GM21529 (cell line): ENCODE measurements at regions not wholly inside any gene's neighbourhood (a gene's known extent, or its start where the extent isn't known, plus 50 kb on each side); places are given as distances from the start of the nearest gene placed in this dataset.

Experiments used
- ATAC-seq: cut with Tn5 transposase; IDR thresholded peaks from one replicate; pipeline ENCODE4 v1.9.1; 2021; ENCODE audit not compliant: unreplicated experiment

DNA sequence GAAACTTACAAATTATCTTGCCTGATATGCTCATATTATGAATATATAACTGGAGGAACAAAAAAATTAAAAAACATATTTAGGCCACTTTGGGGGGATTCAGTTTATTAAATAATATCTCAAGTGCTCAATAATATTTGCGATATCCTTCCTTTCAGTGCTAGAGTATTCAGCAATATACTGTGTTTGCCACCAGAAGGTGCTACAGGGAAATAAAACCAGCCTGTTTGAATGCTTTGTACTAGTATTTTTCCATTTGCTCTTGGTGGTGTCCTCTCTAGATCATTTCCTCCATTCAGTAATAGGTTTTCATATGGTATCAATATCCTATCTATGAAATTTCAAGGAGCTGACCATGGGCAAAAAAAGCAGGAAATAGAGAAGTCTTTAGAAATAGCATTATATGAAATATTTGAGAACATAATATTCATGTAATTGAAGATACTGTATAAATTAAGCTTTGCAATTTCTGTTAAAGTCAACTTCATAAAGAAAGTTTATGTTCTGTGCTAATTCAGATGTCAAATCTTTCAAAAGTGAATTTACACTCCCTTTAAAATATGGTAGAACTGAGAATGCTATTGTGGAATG lies 106.2 kb upstream of the NAV3 start:
- ATAC-seq, result peak; percentile 80

DNA sequence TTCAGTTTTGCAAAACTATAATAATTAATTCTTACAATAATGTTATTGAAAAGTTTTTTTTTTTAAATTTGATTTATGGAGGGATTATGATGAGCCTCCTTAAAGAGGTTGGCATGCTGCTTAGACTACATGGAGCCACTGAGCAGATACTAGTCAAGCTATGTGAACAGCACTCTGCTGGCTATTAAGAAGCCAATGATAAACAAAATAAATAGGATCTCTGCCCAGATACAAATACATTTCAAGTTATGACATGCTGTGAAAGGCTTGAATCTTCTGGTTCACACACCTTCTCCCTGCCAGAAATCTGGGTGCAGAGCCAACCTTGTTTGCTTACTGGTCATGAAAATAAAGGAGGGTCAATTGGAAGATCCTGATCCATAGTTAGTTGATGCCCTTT lies 107.4 kb upstream of the NAV3 start:
- ATAC-seq, result no peak

DNA sequence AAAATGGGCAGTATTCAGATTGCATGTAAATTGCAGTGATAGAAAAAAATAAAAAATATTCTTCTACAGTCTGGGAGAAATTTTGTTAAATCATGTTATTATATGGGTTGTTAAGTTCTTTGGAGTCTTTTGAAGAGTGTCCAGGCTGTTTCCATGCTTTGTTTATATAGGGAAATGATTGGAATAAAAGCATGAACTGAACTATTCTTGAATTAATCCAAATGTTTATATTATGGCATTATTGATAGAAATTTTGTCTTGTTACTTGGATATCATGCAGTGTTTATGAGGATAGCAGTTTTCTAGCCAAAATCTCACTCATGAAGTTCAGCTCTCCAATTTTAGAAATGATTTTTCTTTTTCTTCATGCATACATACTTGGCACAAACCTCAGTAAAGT lies 108.2 kb upstream of the NAV3 start:
- no peak for ATAC-seq

DNA sequence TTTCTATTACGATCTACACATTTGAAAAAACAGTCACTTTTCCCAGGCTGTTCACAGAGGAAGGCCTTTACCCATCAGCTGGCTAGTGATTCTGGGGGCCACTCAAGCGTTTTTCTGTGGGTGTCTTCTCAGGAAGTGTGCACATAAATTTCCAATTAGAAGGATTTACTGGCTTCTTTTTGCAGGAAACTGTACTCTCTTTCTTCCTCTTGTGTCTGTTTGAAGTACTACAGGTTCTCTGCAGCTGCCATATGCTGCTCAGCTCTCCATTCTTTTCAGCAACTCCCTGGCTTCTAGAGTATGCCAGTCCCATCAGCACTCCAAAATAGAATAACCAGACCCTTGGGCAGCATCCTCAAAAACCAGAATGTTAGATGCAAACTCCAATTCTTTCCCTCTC lies 110.4 kb upstream of the NAV3 start:
- no peak for ATAC-seq

DNA sequence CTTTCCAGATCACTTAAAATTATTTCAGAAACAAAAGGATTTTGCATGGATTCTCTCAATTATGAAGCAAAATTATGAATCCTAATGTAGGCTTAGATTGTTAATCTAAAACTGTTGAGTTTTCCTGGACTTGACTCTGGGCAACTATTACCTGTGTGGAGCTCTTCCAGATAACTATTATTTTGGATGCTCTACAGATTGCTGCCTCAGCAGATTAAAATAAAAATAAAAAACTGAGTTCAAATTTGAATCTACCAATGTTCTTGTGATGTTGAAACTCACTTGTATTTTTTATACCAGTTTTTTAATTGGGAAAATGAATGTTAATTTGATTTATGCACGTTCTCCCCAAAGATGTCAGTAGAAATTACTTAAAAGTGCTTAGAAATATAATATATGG lies 120.5 kb upstream of the NAV3 start:
- no peak for ATAC-seq

DNA sequence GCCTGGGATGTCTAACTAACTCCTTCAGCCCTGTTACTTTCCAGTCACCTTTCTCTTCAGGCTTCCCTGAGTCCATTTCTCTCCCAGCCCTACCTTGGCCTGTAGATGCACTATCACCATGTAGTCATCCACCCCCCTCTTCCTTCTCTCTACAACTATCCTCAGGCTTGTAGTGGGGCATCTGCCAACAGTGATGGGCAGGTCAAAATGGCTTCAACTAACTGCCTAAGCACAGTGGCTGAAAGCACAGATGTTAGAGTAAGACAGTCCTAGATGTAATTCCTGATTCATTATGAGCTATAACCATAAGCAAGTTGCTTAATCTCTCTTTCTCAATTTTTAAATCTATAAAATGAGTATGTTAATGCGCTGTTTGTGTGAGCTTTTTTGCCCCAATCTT lies 133.6 kb upstream of the NAV3 start:
- ATAC-seq, result no peak

DNA sequence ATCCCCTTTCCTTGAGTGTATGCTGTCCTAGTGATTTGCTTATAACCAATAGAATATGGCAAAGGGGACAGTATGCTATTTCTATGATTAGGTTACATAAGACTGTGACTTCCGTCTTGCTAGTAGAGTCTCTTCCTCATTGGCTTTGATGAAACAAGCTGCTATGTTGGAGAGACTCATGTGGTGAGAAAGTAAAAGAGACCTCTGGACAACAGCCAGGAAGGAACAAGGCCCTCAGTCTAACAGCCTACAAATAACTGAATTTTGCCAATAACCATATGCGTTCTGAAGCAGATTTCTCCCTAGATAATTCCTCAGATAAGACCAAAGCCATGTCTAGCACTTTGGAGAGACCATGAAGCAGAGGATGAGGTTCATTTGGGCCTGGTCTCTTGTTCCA lies 134.5 kb upstream of the NAV3 start:
- no peak for ATAC-seq

DNA sequence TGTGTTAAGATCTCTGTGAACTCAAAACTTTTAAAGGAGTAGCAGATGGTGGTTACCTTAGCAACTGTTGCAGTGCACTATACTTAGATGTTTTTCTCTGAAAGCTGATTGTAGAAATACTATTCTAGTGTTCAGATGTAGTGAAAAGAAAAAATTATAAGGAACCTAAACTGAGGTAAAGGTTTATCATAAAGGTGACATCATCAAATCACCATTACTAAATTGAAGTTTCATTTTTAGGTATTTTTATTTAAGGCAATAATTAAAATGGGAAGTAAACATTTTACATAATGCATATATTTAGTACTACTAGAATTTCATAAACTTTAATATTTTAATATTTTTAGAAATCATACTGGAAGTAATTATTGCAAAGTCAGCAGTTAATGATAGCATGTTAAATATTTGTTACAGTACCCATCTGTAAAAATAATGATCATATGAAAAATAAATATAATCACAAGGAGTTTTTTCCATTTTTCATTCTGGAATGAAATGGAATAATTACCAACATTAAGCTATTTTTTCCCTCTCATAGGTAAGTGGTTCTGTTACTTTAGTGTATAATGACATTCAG lies 141.1 kb upstream of the NAV3 start:
- no peak for ATAC-seq

DNA sequence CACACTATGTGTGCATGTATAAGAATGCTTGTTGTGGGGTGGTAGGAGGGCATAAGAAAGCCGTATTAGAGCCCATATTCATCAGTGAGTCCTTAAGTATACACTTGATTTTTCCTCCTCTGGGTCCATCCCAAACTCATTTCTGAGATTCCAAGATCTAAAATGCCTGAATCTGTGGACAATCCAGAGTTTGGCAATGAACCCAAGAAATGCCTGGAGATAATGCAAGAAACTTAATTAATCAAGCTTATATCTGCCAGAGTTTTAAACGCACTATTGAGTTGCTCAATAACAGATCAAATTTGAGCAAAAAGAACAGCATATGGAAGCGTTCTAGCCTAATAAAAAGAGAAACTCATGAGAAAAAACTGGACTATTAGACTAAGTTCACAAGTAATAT lies 143.4 kb upstream of the NAV3 start:
- no peak for ATAC-seq

DNA sequence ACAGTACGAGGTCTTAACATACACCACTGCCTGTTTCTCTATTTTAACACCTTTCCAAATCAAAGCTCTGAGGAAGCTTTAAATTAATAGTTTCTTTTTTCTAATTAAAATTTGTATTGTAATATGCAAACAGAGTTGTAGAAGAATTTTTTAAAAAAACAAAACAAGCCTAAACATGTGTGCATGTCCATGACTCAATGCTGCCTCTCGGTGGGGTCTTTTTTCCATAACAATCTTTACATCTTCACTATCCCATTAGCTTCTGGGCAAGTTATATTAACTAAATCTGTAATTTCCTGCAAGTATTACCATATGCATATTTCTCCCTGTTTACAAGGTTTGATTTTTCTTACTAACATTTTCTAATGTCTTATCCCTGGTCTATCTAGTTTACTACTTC lies 143.9 kb upstream of the NAV3 start:
- no peak for ATAC-seq

DNA sequence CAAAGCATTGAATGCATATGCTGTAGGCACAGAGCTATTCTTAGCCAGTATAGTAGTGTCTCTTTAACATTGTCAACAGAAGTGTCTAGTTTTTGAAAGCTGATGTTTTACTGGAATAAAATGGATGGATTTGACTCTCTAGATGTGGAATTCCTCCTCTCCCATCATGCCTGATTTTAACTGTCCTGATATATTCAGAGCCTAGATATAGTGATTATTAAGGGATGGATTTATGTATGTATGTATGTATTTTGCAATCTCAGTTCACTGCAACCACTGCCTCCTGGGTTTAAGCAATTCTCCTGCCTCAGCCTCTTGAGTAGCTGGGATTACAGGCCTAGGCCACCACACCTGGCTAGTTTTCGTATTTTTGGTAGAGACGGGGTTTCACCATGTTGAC lies 144.8 kb upstream of the NAV3 start:
- ATAC-seq, result no peak

DNA sequence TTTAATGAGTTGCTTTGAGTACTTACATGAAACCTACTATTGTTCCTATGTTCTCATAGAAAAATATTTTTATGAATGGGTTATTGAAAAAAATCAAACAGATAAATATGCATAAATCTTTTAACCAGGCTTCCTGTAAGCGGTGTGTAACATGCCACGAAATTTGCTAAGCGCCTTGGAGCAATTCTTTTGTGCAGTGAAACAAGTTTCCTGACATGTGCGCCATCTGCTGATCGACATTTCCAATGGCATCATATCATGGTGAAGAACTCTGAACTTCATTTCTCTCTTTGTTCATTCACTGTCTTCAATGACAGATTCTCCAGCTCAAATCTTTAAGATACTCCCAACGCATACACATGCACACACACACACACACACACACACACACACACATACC lies 145.6 kb upstream of the NAV3 start:
- ATAC-seq, result peak; percentile 73

DNA sequence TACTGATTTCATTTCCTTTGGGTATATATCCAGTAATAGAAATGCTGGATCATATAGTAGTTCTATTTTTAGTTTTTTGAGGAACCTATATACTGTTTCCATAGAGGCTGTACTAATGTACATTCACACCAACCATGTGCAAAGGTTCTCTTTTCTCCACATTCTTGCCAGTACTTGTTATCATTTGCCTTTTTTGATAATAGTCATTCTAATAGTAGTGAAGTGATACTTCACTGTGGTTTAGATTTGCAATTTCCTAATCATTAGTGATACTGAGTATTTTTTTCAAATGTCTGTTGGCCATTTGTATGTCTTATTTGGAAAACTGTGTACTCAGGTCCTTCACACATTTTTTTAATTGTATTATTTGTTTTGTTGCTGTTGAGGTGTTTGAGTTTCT lies 148.2 kb upstream of the NAV3 start:
- no peak for ATAC-seq

DNA sequence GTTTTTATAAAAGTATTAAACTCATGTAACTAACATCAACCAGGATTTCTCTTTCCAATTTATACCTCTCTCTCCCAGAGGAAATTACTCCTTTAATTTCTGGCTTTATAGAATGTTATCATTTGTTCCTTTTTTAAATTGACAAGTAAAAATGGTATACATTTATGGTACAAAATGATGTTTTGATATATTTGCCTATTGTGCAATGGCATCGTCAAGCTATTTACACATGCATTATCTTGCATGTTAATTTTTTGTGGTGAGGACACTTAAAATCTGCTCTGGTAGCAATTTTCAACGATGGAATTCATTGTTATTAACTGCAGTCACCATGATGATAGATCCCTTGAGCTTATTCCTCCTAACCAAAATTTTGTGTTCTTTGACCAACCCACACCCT lies 149.0 kb upstream of the NAV3 start:
- no peak for ATAC-seq

DNA sequence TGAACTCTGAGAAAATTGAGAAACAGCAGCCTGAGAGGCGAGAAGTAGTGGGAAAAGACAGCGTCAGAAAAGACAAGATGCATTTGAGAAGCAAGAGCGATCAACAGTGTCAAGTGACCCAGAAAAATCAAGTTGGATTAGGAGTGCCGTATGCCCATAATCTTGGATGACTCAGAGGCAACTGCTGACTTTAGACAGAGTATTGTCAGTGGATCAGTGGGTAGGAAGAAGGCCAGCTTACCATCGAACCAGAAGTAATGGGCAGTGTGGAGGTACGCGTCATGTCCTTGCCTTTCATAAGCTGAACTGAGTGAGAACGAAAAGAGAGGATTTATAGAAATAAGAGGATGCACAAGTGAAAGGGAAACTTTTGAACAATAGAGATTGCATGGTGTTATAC lies 151.0 kb upstream of the NAV3 start:
- no peak for ATAC-seq

DNA sequence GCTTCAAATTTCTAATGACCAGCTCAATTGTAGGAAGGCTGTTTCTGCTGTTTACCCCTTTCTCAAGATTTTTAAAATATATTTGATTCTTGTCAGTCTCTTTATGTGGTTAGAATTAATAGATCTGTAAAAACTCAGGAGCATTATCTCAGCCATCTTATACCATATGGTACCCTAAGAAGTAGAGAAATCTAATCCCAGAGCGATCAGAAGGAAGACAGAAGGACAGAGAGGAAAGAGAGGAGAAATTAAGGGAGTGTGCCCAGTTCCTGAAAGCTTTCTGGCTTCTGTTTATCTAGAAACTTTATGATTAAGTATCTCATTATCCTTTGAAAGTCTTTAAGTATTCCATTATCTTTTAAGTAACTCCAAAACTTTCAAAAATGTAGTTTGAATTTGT lies 152.1 kb upstream of the NAV3 start:
- no peak for ATAC-seq

DNA sequence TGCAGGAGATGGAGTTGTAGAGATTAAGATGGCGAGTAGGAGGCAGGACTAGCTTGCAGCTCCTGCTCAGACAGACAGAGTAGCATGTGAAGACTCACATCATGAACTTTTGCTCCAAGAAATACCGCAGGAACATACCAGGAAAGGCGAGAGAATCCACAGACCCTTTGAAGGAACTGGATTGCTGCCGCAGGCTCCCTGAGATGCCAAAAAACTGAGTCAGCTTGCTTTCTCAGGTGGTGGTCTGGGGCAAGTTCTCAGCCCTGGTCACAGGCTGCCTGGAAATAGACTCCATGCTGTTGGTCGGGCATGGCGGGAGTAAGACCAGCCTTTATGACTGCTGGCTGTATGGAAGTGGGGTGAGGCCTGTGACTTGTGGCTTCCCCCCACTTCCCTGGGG lies 163.6 kb upstream of the NAV3 start:
- no peak for ATAC-seq

DNA sequence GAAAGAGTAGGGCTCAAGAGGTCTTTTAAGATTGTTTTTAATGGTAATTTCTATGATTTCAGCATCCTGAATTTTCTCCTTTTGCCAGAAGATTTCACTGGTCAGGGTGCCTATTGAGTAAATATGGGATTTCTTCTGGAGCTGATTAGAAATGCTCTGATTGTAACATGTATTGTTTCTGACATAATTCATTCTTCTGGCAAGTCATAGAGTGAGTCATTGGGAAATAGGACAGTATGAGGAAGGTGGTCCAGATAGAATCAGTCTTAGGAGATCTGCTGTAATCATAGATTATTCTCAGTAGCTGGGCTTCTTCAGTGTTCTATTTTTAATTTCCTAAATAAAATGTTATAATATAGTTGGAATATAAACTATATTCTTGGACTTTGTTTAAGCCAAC lies 182.0 kb upstream of the NAV3 start:
- no peak for ATAC-seq

DNA sequence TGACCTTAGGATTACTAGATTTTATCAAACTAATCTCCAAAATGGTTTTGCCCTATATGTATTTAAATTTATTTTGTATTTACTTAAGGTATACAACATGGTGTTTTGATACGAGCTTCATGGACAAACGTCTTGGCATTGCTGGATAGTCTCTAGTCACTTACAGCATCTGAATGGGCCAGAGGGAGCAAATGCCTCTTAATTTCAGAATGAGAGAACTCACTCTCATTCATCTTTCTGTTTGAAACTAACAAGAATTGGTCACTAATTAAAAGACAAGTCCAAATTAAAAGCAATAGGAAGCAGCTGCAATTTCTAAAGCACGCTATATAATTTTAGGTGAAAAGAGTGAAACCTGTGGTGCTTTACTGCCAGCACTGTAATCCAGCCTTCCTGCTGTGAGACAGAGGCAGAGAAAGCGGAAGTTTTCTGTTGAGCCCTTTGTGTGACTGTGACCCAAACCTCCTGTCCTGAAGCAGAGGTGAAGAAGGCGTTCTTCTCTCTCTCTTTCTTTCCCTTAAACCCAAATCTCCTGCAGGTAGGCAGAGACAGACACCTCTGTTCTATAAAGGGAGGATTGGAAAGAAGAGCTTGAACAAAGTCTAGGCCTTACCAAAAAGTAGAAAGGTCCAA lies 184.6 kb upstream of the NAV3 start:
- ATAC-seq, result no peak

DNA sequence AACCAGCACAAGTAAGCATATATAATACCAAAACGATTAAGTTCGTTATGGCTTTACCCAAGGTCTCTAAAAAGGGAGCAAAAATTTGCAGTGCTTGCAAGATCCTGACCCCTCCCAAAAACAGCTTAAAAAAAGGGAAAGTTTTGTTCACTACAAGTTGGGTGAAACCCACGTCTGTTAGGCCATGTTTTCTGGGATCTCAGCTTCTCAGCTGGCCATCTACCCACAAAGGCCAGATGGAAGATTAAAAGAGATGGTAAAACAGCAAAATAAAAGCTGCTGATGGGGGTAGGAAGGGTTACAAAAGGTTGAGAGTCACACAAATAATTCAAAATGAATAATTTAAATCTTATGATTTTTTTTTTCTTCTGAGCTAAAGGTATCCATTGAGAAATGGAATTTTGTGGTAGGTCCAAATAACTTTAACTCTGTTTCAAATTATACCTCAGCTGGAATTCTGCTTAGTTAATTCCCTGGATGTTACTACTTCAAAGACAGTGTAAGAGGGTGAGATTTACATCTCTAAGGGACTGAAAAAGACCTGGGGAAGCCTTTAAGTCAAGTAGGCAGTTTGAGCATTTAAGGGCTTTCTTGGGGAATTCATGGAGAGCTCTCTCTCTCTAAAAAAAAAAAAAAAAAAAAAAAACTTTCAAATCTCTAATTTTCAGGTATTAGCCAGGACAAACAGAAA lies 185.6 kb upstream of the NAV3 start:
- ATAC-seq, result no peak

DNA sequence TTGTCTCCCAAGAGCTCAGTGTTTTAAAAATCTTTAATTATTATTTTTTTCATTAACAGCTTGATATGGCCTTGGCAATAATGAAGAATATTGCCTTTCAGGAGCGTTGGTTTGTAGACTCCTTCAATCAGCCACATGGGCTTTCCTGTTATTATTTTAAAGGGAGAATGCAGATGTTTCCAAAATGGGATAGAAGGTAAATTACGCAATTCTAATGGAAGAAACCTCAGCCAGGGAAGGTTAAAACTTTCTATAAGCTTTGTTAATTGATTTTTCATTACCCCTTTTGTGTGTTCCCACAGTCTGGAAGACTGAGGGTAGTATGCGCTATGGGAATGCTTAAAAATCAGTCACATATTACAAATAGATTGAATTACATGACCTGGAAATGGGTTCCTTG lies 188.4 kb upstream of the NAV3 start:
- ATAC-seq, result no peak

DNA sequence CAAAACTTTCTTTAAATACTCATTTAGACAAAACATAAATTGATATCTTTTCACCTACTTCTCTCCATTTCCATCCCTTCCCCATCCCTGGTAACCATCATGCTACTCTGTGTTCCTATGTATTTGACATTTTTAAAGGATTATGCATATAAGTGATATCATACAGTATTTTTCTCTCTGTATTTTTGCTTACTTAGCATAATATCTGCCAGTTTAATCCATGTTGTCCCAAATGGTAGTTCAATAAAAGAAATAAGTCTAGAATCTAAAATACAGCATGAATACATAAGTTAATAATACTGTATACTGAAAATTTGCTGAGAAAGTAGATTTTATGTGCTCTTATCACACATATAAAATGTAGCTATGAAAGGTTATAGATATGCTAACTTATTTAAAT lies 190.3 kb upstream of the NAV3 start:
- no peak for ATAC-seq
